ENCODE measurements at regions not wholly inside any gene's neighbourhood (a gene's known extent, or its start where the extent isn't known, plus 50 kb on each side); places are given as distances from the start of the nearest gene placed in this dataset.

GRCh38 chr15:26374806-26375205 is 398.1 kb downstream of the GABRB3 start:
- no peak for DNase-seq (ENCODE audit: low spot score)

- DNase-seq (ENCODE audit: low spot score) = no peak
Observed at GRCh38 chr15:26372706-26373105, 400.2 kb downstream of the GABRB3 start.

GRCh38 chr15:26365077-26365476 is 407.8 kb downstream of the GABRB3 start:
- DNase-seq (ENCODE audit: low spot score) = no peak

- no peak for DNase-seq (ENCODE audit: low spot score)
Observed at GRCh38 chr15:26359855-26360254, 413.0 kb downstream of the GABRB3 start.

GRCh38 chr15:26358708-26359107 is 414.2 kb downstream of the GABRB3 start:
- DNase-seq (ENCODE audit: low spot score) = no peak

GRCh38 chr15:26357653-26358052 is 415.2 kb downstream of the GABRB3 start:
- no peak for DNase-seq (ENCODE audit: low spot score)

- DNase-seq (ENCODE audit: low spot score) = no peak
Observed at GRCh38 chr15:26355472-26356074, 417.3 kb downstream of the GABRB3 start.

- DNase-seq (ENCODE audit: low spot score) = no peak
Observed at GRCh38 chr15:26352909-26353308, 420.0 kb downstream of the GABRB3 start.

- no peak for DNase-seq (ENCODE audit: low spot score)
Observed at GRCh38 chr15:26352406-26352805, 420.5 kb downstream of the GABRB3 start.

- DNase-seq (ENCODE audit: low spot score) = no peak
Observed at GRCh38 chr15:26325495-26325894, 447.4 kb downstream of the GABRB3 start.

- no peak for DNase-seq (ENCODE audit: low spot score)
Observed at GRCh38 chr15:26323566-26323965, 449.3 kb downstream of the GABRB3 start.

GRCh38 chr15:26318689-26319088 is 454.2 kb downstream of the GABRB3 start:
- no peak for DNase-seq (ENCODE audit: low spot score)

- DNase-seq (ENCODE audit: low spot score) = no peak
Observed at GRCh38 chr15:26314577-26314976, 451.4 kb upstream of the ATP10A start.

- DNase-seq (ENCODE audit: low spot score) = no peak
Observed at GRCh38 chr15:26311710-26312236, 448.6 kb upstream of the ATP10A start.

GRCh38 chr15:26298659-26299170 is 435.6 kb upstream of the ATP10A start:
- DNase-seq (ENCODE audit: low spot score) = peak; percentile 17

GRCh38 chr15:26298010-26298658 is 435.0 kb upstream of the ATP10A start:
- no peak for DNase-seq (ENCODE audit: low spot score)

GRCh38 chr15:26295336-26296085 is 432.4 kb upstream of the ATP10A start:
- DNase-seq (ENCODE audit: low spot score) = no peak

GRCh38 chr15:26294059-26294689 is 431.0 kb upstream of the ATP10A start:
- DNase-seq (ENCODE audit: low spot score) = no peak

- no peak for DNase-seq (ENCODE audit: low spot score)
Observed at GRCh38 chr15:26287381-26287780, 424.3 kb upstream of the ATP10A start.

- no peak for DNase-seq (ENCODE audit: low spot score)
Observed at GRCh38 chr15:26280281-26280680, 417.2 kb upstream of the ATP10A start.

- no peak for DNase-seq (ENCODE audit: low spot score)
Observed at GRCh38 chr15:26261966-26262365, 398.8 kb upstream of the ATP10A start.

- no peak for DNase-seq (ENCODE audit: low spot score)
Observed at GRCh38 chr15:26261413-26261812, 398.3 kb upstream of the ATP10A start.
